Stimulated activated CD8-positive, alpha-beta memory T cell treated with anti-CD3 and anti-CD28 coated beads, Interleukin-15, amount 100 ng/mL, for 48 hours (primary cell): ENCODE measurements at regions not wholly inside any gene's neighbourhood (a gene's known extent, or its start where the extent isn't known, plus 50 kb on each side); places are given as distances from the start of the nearest gene placed in this dataset.
"Not testable (repeated sequence)": the region's sequence is repeated elsewhere in the genome, so short reads cannot be mapped to it uniquely, and the experiment has no call there.

Experiments
- DNase-seq, 2 donors: peaks; one replicate each; pipeline ENCODE4 v3.0.0-alpha.2; 2020; ENCODE audit warnings: low read depth in 2 of 2

GRCh38 chr1:185439727-185440415 is 122.8 kb upstream of the IVNS1ABP start:
- no peak for DNase-seq

- DNase-seq: no peak
Measured at GRCh38 chr1:185438936-185439335, 121.9 kb upstream of the IVNS1ABP start.

- DNase-seq: no peak
Measured at GRCh38 chr1:185435696-185436379, 118.8 kb upstream of the IVNS1ABP start.

GRCh38 chr1:185434721-185435120 is 117.7 kb upstream of the IVNS1ABP start:
- DNase-seq: no peak

DNA sequence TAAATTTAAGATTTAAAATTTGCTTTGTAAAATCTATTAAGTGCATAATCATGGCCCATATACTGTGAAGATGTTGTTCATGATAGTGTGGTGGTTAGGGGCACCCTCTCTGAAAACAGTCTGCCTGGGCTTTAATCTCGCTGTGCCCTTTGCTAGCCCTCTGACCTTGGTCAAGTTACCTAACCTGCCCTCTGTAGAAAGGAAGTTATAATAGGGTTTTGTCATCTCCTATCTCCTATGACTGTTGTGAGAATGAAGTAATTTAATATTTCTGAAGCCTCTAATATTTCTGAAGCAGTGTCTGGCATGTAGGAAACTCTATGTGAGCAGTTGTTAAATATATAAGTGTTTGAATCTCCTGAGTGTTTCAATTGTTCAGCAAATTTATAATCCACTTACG is 116.6 kb upstream of the IVNS1ABP start:
- DNase-seq: no peak

GRCh38 chr1:185432948-185433347 is 115.9 kb upstream of the IVNS1ABP start:
- DNase-seq: no peak

GRCh38 chr1:185431612-185432011 is 114.6 kb upstream of the IVNS1ABP start:
- no peak for DNase-seq

DNA sequence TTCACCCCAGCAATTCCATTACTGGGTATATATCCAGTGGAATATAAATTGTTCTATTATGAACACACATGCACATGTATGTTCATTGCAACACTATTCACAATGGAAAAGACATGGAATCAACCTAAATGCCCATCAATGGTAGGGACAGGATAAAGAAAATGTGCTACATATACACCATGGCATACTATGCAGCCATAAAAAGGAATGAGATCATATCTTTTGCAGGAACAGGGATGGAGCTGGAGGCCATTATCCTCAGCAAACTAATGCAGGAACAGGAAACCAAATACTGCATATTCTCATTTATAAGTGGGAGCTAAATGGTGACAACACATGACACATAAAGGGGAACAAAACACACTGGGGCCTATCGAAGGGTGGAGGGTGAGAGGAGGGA is 112.6 kb upstream of the IVNS1ABP start:
- DNase-seq: not testable (repeated sequence)

DNA sequence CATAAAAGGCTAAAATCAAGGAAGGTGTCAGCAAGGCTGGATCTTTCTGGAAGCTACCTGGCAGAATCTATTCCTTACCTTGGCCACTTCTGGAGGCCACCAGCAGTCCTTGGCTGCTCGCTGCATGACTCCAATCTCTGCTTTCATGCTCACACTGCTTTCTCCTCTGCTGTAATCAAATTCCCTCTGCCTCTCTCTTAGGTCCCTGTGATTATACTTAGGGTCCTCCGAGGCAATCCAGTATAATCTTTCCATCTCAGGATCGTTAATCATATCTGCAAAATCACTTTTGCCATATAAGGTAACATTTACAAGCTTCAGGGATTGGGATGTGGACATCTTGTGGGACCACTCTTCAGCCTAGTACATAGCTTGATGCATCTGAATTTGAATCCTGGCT is 110.7 kb upstream of the IVNS1ABP start:
- no peak for DNase-seq

DNA sequence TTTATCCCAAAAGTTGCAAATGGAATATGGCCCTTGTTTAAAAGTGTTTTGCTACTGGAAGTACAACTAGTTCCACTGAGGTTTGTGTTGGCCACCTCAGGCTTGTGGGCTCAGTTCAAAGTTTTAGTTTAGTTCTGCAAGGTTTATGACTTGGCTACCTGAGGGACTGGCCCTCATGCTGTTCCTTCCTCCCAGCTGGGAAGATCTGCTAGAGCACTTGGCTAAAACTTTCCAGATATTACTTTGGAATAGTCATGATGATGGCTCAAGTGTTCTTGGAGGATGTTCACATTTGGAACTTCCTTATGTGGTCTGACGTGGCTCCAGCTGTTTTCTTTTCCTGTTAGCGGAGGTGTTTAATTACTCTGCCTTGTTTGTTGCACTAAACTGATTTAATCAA is 110.2 kb upstream of the IVNS1ABP start:
- no peak for DNase-seq

GRCh38 chr1:185426848-185427247 is 109.8 kb upstream of the IVNS1ABP start:
- DNase-seq: no peak

DNA sequence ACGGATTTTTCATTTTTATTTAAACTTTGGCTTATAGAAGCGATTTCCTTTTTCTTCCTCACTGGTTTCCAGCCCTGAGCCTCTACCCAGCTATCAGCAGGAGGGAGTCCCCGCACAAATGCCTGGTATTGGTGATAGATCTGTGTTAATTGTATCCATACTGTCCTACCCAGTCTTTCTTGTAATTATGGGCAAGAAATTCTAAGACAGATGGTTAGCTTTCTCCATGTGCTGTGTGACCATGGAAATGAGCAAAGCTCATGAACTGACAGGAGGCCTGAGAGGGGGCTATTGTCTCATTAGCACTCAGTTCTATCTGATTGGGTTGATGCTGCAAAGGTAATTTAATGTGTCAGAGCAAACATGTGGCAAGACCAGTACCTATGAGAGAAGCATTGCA is 108.1 kb upstream of the IVNS1ABP start:
- DNase-seq: no peak

GRCh38 chr1:185421485-185422107 is 104.6 kb upstream of the IVNS1ABP start:
- DNase-seq: no peak

DNA sequence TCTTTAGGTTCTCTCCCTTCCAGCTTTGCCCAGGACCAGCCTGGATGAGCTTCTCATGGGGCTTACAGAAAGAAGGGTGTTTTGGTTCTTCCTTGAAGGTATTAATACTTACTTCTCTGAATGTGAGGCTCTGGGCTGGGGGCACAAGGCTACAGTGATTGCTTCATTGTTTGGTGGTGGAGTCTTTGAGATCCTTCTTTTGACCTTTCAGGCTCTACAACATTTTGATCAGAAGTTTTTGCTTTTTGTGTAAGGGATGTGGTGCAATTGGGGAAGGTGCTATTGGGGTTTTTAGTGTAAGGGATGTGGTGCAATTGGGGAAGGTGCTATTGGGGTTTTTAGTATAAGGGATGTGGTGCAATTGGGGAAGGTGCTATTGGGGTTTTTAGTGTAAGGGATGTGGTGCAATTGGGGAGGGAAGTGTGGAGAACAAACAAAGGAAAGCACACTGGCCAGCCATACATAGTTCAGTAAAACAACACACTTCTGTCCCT is 103.6 kb upstream of the IVNS1ABP start:
- no peak for DNase-seq

- no peak for DNase-seq
Measured at GRCh38 chr1:185419718-185420117, 102.7 kb upstream of the IVNS1ABP start.

GRCh38 chr1:185418472-185418871 is 101.4 kb upstream of the IVNS1ABP start:
- DNase-seq: no peak

DNA sequence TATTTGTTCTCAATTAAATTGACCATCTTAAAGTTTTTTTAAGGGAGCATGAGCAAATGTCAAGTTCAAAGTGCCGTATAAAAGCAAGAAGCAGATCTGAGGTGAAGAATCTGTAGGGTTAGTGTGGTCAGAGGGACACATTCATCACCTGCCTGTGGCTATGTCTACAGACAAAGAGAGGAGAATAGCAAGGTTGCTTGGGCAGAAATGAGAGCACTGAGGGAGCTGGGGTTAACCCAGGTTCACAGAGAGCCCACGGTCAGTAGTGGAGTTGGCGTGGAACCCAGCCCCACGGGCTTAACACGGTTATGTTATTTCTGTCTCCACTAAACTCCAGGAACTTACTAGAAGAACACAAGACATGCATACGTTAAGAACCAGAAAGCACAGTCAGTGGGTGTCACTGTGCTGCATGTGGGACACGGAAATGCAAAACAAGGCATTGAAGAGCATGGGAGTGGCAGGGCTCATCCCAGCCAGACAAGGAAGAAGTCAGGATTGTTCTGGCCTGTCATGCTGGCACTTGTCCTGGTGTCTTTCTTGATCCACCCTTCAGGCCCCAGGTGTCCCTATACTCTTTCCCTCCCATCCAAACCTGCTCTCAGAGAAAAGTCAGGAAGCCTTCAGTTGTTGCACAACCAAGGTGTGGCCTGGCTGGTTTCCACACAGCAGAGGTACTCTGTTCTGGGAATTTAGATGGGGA is 95.5 kb upstream of the IVNS1ABP start:
- DNase-seq: no peak

DNA sequence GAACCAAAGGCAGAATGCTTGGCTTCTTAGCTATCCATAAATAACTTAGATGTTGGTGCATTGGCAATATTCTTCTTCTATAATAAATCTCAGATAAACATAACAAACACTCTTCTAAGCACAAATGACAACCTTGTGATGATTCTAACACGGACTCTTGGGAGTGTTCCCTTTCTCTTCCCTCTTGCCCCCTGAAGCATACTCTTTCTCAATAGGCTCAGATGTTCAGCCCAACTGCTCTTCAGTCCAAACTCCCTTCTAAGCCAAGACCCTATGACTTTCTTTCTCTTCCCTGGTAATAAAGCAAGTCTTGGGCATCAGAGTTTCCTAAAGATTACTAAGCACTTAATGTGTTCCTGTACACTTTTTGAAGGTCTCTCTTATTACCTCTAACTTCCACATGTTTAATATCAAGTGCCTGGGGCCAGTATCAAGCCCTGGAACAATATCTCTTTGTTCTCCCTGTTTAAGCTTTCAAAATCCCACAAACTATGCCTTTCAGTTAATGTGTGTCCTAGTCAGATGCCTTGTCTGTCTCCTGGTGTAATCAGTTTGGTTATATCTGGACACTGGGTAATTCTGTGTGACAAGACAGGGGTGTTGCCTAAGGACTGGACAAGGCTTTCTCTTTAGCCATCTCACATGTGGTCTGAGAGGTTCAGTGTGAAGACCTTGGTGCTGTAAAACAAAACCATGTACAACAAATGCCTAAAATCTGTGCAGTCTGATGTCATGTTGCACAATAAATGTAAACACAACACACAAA is 92.9 kb upstream of the IVNS1ABP start:
- DNase-seq: no peak

- DNase-seq: no peak
Measured at GRCh38 chr1:185409345-185409744, 92.3 kb upstream of the IVNS1ABP start.

- no peak for DNase-seq
Measured at GRCh38 chr1:185408700-185409270, 91.7 kb upstream of the IVNS1ABP start.

- no peak for DNase-seq
Measured at GRCh38 chr1:185406691-185407009, 89.6 kb upstream of the IVNS1ABP start.
